Parathyroid adenoma (tissue), 2 donors: ENCODE measurements at regions not wholly inside any gene's neighbourhood (a gene's known extent, or its start where the extent isn't known, plus 50 kb on each side); places are given as distances from the start of the nearest gene placed in this dataset.

ENCODE experiments used
- H2AFZ ChIP-seq: fragments of 300-600 bp; sonication (generic); one replicate; pipeline ENCODE4 v1.7.0; 2017; ENCODE audit warnings: antibody characterized with exemption, mild to moderate bottlenecking
- H3K27ac ChIP-seq: fragments of 300-600 bp; sonication (generic); one replicate; pipeline ENCODE4 v1.7.0; 2017
- H3K27me3 ChIP-seq: fragments of 300-600 bp; sonication (generic); one replicate; pipeline ENCODE4 v1.7.0; 2017; ENCODE audit warnings: low read length; ENCODE audit not compliant: control insufficient read depth, insufficient read depth
- H3K36me3 ChIP-seq: fragments of 300-600 bp; sonication (generic); one replicate; pipeline ENCODE4 v1.7.0; 2017; ENCODE audit warnings: low read length; ENCODE audit not compliant: control insufficient read depth, insufficient read depth
- H3K4me1 ChIP-seq: fragments of 300-600 bp; sonication (generic); one replicate; pipeline ENCODE4 v1.7.0; 2017; ENCODE audit warnings: control low read depth
- H3K4me2 ChIP-seq: fragments of 300-600 bp; sonication (generic); one replicate; pipeline ENCODE4 v1.7.0; 2017; ENCODE audit warnings: low read length
- H3K4me3 ChIP-seq: fragments of 300-600 bp; sonication (generic); one replicate; pipeline ENCODE4 v1.7.0; 2017; ENCODE audit warnings: low read depth, low read length
- H3K79me2 ChIP-seq: fragments of 300-600 bp; sonication (generic); one replicate; pipeline ENCODE4 v1.7.0; 2017; ENCODE audit warnings: control low read depth
- H3K9ac ChIP-seq: fragments of 300-600 bp; sonication (generic); one replicate; pipeline ENCODE4 v1.7.0; 2017; ENCODE audit warnings: mild to moderate bottlenecking
- H3K9me3 ChIP-seq: fragments of 300-600 bp; sonication (generic); one replicate; pipeline ENCODE4 v1.7.0; 2017; ENCODE audit warnings: low read length; ENCODE audit not compliant: control insufficient read depth
- CTCF ChIP-seq: fragments of 300-600 bp; sonication (generic); IDR thresholded peaks from one replicate; pipeline ENCODE4 v1.7.0; 2017; ENCODE audit warnings: antibody characterized with exemption, mild to moderate bottlenecking
- donor health status: primary hyperparathyroidism.

- H3K4me3 ChIP-seq = no peak overlapping the region
- no peak for TF ChIP-seq CTCF
- no peaks in the 10 kb centered on the region for H3K27me3 ChIP-seq
Measured at GRCh38 chr13:103263448-103263847, 197.2 kb upstream of the SLC10A2 start.

GRCh38 chr13:103255587-103256301 is 189.5 kb upstream of the SLC10A2 start:
- Histone ChIP-seq H2AFZ (no peak overlapping the region), H3K4me2 (no peak overlapping the region), H3K79me2 (no peaks in the 10 kb centered on the region), H3K9me3 (no peaks in the 10 kb centered on the region), H3K27me3 (no peaks in the 10 kb centered on the region), H3K4me1 (no peaks in the 10 kb centered on the region), H3K4me3 (no peak overlapping the region), H3K27ac (no peak overlapping the region), H3K9ac (no peak overlapping the region), H3K36me3 (no peaks in the 10 kb centered on the region)
- TF ChIP-seq CTCF = no peak

More at GRCh38 chr13:103263448-103263847, 197.2 kb upstream of the SLC10A2 start:
- Histone ChIP-seq H3K36me3 (no peaks in the 10 kb centered on the region), H2AFZ (no peak overlapping the region), H3K4me2 (no peak overlapping the region), H3K27ac (no peak overlapping the region), H3K79me2 (no peaks in the 10 kb centered on the region), H3K4me1 (no peaks in the 10 kb centered on the region), H3K9ac (no peak overlapping the region), H3K9me3 (no peaks in the 10 kb centered on the region)

GRCh38 chr13:103250071-103250470 is 183.9 kb upstream of the SLC10A2 start:
- no peak for TF ChIP-seq CTCF
- Histone ChIP-seq H3K79me2 (no peaks in the 10 kb centered on the region), H3K27me3 (no peaks in the 10 kb centered on the region), H3K4me1 (no peaks in the 10 kb centered on the region), H3K9me3 (no peaks in the 10 kb centered on the region), H3K9ac (no peak overlapping the region), H3K36me3 (no peaks in the 10 kb centered on the region), H2AFZ (no peak overlapping the region), H3K4me3 (no peak overlapping the region), H3K4me2 (no peak overlapping the region), H3K27ac (no peak overlapping the region)

GRCh38 chr13:103246581-103247200 is 180.5 kb upstream of the SLC10A2 start:
- no peaks in the 10 kb centered on the region for H3K79me2 ChIP-seq
- H3K4me3 ChIP-seq = no peak overlapping the region
- no peaks in the 10 kb centered on the region for H3K27me3 ChIP-seq
- no peaks in the 10 kb centered on the region for H3K9me3 ChIP-seq
- H3K4me2 ChIP-seq = no peak overlapping the region
- H3K27ac ChIP-seq = no peak overlapping the region
- H3K4me1 ChIP-seq = no peaks in the 10 kb centered on the region
- TF ChIP-seq CTCF = no peak
- H3K9ac ChIP-seq = no peak overlapping the region
- no peaks in the 10 kb centered on the region for H3K36me3 ChIP-seq
- H2AFZ ChIP-seq = no peak overlapping the region

DNA sequence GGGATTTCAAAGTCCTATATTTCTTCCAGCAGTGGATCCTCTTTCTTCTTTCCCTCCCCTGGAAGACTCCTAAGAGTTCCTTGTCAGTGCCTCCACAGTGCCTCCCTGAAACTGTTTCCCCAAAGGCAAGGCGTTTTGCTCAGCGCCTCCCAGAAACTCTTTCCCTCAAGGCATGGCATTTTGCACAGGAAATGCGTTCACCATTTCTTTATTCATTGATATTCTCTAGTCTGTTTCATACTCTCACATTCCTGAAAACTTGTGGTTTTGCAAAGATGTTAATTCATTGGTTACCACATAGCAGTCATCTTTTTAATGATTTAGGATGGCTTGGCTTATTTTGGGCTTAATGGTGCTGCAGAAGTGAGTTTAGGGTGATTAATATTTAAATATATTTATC is 177.3 kb upstream of the SLC10A2 start:
- Histone ChIP-seq H3K9me3 (no peaks in the 10 kb centered on the region), H3K9ac (no peak overlapping the region), H3K4me2 (no peak overlapping the region), H3K4me3 (no peak overlapping the region), H3K79me2 (no peaks in the 10 kb centered on the region), H3K27me3 (no peaks in the 10 kb centered on the region), H2AFZ (no peak overlapping the region), H3K36me3 (no peaks in the 10 kb centered on the region), H3K27ac (no peak overlapping the region), H3K4me1 (no peaks in the 10 kb centered on the region)
- TF ChIP-seq CTCF = no peak
